ENCODE measurements at regions not wholly inside any gene's neighbourhood (a gene's known extent, or its start where the extent isn't known, plus 50 kb on each side); places are given as distances from the start of the nearest gene placed in this dataset.

- no peak for DNase-seq
These were observed 351.8 kb upstream of the FMN2 start for GRCh38 chr1:239739919-239740318.

GRCh38 chr1:239742416-239743109, 349.1 kb upstream of the FMN2 start:
- DNase-seq: no peak

DNA sequence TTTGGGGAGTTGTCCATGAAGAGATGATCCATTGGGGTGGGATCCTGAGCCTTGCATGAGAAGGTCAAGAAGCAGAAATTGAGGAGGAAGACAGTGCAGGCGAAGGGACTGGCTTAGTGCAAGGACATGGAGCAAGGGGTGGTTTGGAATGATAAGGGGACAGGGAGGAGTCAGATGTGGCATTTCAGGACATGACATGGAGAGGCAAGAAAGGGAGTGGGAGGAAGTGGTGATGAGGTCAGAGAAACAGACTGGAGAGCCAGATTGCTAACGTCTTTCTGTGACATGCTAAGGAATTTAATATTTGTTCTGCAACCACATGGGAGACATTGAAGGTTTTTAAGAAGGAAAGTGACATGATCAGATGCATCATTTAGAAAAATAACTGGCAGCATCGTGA, 346.8 kb upstream of the FMN2 start:
- DNase-seq: no peak

DNA sequence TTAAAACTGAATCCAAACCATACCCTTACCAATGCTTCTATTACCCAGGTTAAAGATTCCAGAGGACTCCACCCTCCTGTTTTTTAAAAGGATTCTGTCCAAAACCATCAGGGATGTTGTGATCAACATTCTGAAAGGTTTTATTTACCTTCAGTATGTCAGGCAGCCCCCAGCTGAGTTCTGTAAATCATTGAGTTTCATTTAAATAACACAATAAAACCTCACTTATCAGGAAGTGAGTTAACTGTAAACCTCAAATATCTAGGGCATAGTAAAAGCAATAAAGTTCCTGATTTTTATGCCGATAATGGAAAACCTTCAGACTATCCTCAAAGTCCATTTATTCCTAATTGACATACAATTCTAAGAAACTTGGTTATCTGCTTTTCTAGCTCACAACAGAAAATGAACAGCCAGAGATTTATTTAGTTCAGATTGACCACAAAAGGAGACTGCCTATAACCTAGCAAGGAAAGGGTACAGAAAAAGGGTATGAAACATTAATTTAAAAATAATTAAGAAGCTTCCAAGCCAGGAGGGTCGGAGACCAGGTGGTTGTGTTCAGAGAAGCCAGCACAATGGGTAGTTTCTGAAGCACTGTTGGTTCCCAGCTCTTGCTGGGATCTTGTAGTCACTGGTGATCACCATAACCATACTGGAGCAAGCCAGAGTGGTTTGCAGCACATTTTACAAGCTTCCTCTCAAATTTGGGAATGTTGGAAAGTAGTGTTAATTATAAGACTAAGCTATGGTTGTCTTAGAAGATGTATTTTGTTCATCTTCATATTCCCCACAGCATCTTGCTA, 336.4 kb upstream of the FMN2 start:
- no peak for DNase-seq

DNA sequence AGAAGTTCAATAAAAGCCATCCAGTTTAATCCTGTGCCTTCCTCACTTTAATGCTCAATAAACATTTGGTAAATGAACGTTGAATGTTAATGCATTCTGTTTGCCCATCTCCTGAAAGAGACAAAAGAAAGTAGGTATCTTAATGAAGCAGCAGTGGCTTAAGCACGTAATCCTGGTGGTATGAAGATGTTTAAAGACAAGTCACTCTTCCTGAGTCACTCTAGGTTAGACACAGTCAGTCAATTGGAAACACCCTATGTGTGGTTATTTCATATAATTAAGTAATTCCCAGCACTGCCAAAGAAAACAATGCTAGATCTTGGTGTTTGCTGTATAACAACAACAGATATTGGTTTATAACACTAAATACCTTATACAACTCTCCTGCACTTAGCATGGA, 334.0 kb upstream of the FMN2 start:
- DNase-seq: no peak

GRCh38 chr1:239758756-239759155, 332.9 kb upstream of the FMN2 start:
- no peak for DNase-seq

DNA sequence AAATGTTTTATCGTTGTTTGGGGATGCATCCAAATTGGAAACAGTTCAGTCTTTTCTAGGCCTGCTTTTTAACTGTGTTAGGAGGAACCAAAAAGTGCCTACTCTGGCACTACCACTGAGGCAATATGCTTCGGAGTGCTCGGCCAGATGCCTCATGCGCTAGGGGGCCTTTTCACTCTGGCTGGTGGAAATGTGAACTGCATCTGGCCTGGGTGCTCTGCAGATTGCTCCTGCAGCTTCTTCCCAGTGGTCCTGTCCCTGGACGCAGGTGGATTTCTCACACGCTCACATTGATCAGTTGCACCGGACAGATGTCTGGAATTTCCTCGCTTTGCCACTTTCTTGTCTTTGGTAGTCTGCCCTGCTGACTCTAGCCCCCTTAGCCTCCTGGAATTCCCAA, 330.2 kb upstream of the FMN2 start:
- DNase-seq: no peak

GRCh38 chr1:239763850-239764249, 327.8 kb upstream of the FMN2 start:
- DNase-seq: no peak

DNA sequence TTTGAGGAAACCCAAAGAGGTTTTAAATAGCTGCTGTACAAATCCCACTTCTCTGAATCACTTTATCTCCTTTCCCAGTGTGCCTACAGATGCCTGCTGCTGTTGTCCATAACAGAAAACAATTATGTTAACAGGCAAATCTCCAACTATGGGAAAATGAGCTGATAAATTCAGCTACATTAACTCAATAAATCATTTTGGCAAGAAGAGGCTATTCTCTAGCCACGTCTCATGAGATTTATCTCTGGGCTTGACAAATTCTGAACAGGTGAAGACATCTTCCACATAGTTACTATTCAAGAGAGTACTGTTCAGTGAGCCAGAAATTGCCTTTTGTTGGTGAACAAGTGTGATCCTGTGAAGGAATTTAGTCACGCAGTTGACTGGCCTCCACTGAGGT, 327.1 kb upstream of the FMN2 start:
- DNase-seq: no peak

DNA sequence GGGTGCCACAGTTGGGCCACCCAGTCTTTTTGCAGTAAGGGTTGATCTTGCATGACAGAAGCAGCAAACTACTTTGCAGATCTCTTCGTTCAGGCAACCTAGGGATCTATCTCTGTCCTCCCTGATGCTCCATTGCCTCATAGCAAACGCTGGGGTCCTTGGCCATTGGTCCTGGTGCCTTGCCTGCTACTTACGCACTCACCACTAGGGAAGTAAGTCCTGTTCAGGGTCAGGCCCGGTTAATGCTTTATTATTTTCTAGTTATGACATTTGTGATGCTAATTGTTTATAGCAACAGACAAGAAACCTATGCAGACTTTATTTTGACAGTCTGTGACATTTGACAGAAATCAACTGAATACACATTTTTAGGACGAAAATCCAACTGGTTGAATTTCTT, 326.5 kb upstream of the FMN2 start:
- DNase-seq: no peak

DNA sequence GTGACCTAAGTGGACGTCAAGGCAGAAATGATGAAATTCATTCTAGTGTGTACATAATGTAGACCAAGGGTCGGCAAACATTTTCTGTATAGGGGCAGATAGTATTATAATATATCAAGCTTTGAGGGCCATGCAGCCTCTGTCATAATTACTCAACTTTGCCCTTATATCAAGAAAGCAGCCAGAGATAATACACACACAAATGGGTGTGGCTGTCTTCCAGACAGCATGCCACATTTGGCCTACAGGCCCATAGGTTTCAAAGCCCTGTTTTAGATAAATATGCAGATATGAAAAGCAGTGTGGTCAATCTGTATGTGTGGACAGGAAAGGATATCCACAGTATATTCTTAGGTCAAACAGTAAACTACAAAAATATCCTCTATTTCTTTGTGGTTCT, 320.1 kb upstream of the FMN2 start:
- DNase-seq: no peak

- DNase-seq: no peak
These were observed 319.2 kb upstream of the FMN2 start for GRCh38 chr1:239772446-239772845.

- DNase-seq: no peak
These were observed 316.2 kb upstream of the FMN2 start for GRCh38 chr1:239775466-239775865.

- DNase-seq: no peak
These were observed 313.4 kb upstream of the FMN2 start for GRCh38 chr1:239778208-239778813.

DNA sequence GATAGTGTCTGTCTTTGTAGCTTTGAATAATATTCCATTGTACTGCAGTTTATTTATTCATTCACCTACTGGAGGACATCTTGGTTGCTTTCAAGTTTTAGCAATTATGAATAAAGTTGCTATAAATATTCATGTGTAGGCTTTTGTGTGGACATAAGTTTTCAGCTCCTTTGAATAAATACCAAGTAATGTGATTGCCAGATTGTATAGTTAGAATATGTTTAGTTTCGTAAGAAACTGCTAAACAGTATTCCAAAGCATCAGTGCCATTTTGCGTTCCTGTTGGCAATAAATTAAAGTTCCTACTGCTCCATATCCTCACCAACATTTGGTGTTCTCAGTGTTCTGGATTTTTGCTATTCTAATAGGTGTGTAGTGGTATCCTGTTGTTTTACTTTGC, 311.7 kb upstream of the FMN2 start:
- DNase-seq: no peak

DNA sequence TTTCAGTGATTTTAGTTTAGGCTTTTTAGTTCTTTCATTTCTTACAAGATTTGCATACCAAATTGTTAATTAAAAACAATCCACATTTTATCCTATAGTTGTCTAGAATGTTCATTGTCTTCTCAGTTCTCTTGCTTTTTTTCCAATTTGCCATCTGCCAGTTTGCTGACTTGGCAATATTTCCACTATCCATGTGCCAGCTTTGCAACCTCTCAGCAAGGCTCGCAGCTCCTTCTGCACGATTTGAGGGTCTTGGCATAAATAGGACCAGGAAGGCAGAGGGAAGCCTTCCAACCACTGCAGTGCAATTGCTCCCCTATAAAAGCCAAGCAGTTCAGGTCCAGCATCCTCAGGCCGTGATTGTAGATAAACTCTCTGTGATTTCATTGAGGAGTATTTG, 306.8 kb upstream of the FMN2 start:
- DNase-seq: no peak

DNA sequence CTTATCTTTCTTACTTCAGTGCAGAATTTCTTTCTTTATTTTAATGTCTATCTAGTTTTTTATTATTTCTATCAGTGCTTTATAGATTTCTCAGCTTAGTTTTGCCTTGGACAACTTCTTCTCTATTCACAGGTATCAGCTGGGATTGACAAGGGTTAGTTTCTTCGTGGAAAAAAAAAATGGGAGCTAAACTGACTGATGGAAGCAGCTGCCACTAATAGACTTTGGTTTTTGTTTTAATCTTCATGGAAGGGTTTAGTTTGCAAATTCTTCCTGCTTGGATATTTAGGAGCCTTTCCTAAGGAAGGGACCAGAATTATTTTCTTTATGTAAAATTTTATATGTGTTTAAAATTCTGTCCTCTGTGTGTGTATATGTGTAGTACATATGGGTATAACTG, 306.1 kb upstream of the FMN2 start:
- no peak for DNase-seq

- no peak for DNase-seq
These were observed 305.2 kb upstream of the FMN2 start for GRCh38 chr1:239786464-239786863.

DNA sequence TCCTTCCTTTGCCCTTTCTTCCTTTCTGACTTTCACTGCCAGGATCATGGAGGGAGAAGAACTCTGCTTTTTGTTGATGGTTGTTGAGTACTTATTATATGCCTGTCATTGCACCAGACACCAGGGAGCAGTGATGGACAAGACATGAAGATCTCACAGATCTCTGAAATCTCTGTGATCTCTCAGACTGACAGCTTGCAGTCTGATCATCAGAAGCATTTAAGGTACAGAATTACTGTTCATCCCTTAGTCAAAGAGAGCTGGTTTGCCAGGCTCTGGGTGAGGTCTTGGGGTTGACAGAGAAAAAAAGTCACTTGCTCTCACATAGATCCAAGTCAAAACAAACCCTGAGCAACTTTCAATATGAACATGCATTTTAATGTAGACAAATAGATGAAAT, 299.5 kb upstream of the FMN2 start:
- DNase-seq: no peak

DNA sequence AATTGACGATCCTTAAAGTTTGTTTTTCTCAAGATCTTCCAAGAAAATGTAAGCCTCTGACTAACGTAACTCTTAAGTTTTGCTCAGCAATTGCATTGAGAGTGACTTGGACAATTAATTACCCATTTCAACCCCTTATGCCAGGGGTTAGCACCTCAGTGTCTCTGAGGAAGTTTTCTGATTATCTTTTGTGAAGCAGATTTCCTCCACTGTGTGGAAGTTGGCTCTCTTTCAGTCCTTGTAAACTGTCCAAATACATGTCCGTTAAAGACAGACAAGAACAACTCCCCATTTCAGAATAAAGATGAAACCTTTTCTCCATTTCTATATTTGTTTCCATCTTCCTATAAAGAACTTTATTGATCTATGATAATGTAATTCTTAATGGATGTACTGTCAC, 296.4 kb upstream of the FMN2 start:
- no peak for DNase-seq

DNA sequence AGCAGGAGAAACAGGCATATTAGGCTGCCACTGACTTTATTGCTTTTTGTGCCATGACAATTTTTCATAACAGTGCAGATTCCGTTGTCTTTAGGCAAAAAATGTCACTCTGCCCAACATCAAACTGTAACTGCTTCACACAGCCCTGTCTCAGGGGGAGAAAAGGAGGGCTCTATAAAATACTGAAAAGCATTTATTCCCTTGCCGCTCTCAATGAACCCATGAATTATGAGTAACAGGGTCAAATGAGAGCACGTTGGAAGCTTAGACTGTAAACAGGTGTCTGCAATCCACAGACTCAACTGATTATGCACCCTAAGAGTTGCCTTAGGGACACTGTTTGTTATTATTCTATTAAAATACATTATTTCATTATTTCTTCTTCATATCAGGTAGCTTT, 292.1 kb upstream of the FMN2 start:
- no peak for DNase-seq

DNA sequence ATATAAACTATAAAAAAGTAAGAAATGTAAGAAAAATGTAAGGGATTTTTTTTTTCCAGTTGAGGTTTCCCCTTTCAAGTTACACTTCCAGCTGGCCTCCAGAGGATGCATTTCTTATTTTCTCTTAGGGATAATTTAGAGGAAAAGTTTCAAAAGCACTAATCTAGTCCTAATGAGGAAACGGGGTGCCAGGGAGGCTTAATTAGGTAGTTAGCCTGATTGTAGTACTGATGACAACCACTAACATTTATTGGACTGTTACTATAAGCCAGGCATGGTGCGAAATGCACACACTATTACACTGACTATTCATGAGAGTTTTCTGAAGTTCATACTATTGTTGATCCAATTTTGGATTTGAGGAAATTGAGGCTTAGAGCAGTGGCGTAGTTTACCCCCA, 290.8 kb upstream of the FMN2 start:
- DNase-seq: no peak

- no peak for DNase-seq
These were observed 289.4 kb upstream of the FMN2 start for GRCh38 chr1:239802275-239802674.

DNA sequence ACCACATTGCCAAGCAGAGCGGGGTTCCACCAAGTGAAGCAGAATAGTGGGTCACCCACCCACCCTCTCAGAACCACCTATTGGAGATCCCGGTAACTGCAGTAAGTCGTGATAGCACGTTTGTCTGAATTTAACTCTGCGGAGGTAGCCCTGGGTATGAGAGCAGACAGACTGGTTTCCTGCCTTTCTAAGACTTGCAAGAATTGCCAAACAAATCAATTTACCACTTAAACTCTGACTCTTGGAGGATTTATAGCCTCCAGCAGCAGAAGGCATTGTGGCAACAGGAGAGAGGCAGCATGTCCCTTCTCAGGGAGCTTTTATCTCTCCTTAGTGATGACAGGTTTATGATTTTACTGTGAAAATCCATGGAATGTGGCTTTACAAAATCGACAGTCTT, 287.9 kb upstream of the FMN2 start:
- no peak for DNase-seq
